ENCODE measurements at regions not wholly inside any gene's neighbourhood (a gene's known extent, or its start where the extent isn't known, plus 50 kb on each side); places are given as distances from the start of the nearest gene placed in this dataset.
A peak's percentile ranks its signal among the peaks of the same experiment; 100 is the strongest.

- no peak overlapping the region for H3K56ac ChIP-seq (replicated peaks; ENCODE audit: insufficient read length, low read depth, low read length)
- no peak overlapping the region for H2BK12ac ChIP-seq (ENCODE audit: low read depth, low read length)
- no peak overlapping the region for H4K5ac ChIP-seq (ENCODE audit: insufficient read length, low read depth, low read length)
- H3K14ac ChIP-seq (ENCODE audit: insufficient read length) = no peak overlapping the region
- no peak overlapping the region for H3K4me2 ChIP-seq (ENCODE audit: insufficient read depth in 1 of 2, low read depth in 2 of 2, low read length in 2 of 2)
- H3K79me2 ChIP-seq (ENCODE audit: control insufficient read depth in 1 of 2, insufficient read depth in 2 of 2, low read length in 2 of 2) = no peaks in the 10 kb centered on the region
- CTCF ChIA-PET (ENCODE audit: partially characterized antibody) = interaction anchor here (0.6 to 2.3 kb wide), 4 partner anchors 11 to 614 kb away, joined by 3 to 6 read pairs (median 4); no protein-coding TSS in a partner anchor
- H3K9me3 ChIP-seq (ENCODE audit: insufficient read depth in 2 of 2, low read depth in 1 of 2, low read length in 1 of 2) = no peaks in the 10 kb centered on the region
- POLR2A ChIA-PET (ENCODE audit: partially characterized antibody) = no interaction called here
- DNase-seq (ENCODE audit: low read depth in 1 of 2, low spot score in 2 of 2) = no peak
- no peak overlapping the region for H2AFZ ChIP-seq (ENCODE audit: low read length)
- FAIRE-seq = no peak
- H3K18ac ChIP-seq (ENCODE audit: extremely low read depth, low read length) = no peak overlapping the region
- no peak overlapping the region for H3K27ac ChIP-seq (ENCODE audit: low read depth, low read length)
- no peak overlapping the region for H2BK120ac ChIP-seq (replicated peaks; ENCODE audit: low read depth, low read length)
- H3K4ac ChIP-seq (replicated peaks; ENCODE audit: insufficient read length, low read depth, low read length) = no peak overlapping the region
- H3K27me3 ChIP-seq (replicated peaks in 1 of 4; ENCODE audit: control insufficient read depth in 3 of 4, extremely low read depth in 1 of 4, insufficient read depth in 3 of 4, low read length in 3 of 4) = 0 out of 7 replicates have a peak, but pooled peaks cover 0 to 2% (median under 1%) of the 10 kb centered on the region in 4 experiments
- no peak overlapping the region; the same call in 1 of the 2 replicates for H4K8ac ChIP-seq (ENCODE audit: extremely low read depth, insufficient read depth, low read length)
- 0 out of 2 replicates have a peak overlapping the region, but pooled peaks have one; percentile 61 for H2BK15ac ChIP-seq (ENCODE audit: low read length)
- H2AK5ac ChIP-seq (ENCODE audit: low read depth, low read length) = no peak overlapping the region
- 97% methylated on average over 19 of the region's 19 CpGs; no CpG with 5 or more reads in 1 of the 2 experiments for WGBS, 2 experiments (ENCODE audit: extremely low coverage in 1 of 2, insufficient coverage in 1 of 2, insufficient read length in 1 of 2, insufficient replicate concordance in 2 of 2, low coverage in 1 of 2, low lambda C conversion rate in 2 of 2, missing lambda C conversion rate in 1 of 2)
- no peak overlapping the region for H2BK20ac ChIP-seq (ENCODE audit: low read length)
- no peaks in the 10 kb centered on the region for H3K36me3 ChIP-seq (ENCODE audit: control insufficient read depth in 2 of 4, insufficient read depth in 4 of 4, low read length in 3 of 4)
- no peak overlapping the region for H2BK5ac ChIP-seq (ENCODE audit: low read depth, low read length)
- no peaks in the 10 kb centered on the region for H4K20me1 ChIP-seq (replicated peaks in 1 of 2; ENCODE audit: control insufficient read depth in 1 of 2, insufficient read depth in 2 of 2, low read length in 2 of 2)
- H3K79me1 ChIP-seq (ENCODE audit: low read depth, low read length) = no peaks in the 10 kb centered on the region
- no peak overlapping the region for H3K9ac ChIP-seq (replicated peaks in 1 of 4; ENCODE audit: extremely low read depth in 1 of 4, low read depth in 3 of 4, low read length in 3 of 4)
- H3K4me1 ChIP-seq (replicated peaks in 1 of 4; ENCODE audit: control insufficient read depth in 3 of 4, insufficient read depth in 4 of 4, low read length in 3 of 4) = no peaks in the 10 kb centered on the region; a peak in 1 of 7 replicates
- no peaks in the 10 kb centered on the region for H3K23me2 ChIP-seq (ENCODE audit: low read depth, low read length)
- H3K23ac ChIP-seq (ENCODE audit: insufficient read length) = no peak overlapping the region
- no peak overlapping the region for H3K4me3 ChIP-seq (ENCODE audit: extremely low read depth in 1 of 4, insufficient read depth in 2 of 4, low read depth in 3 of 4, low read length in 4 of 4)
- H4K91ac ChIP-seq (replicated peaks; ENCODE audit: insufficient read length, low read length) = no peak overlapping the region
- TF ChIP-seq KDM5A (IDR thresholded peaks at IDR 0.05; ENCODE audit: low read length) (no peak), NRF1 (IDR thresholded peaks at IDR 0.05; ENCODE audit: low read depth, low read length) (no peak), MAFK (IDR thresholded peaks at IDR 0.05; ENCODE audit: low read depth, low read length) (no peak), USF2 (IDR thresholded peaks at IDR 0.05; ENCODE audit: low read length) (no peak), SIRT6 (IDR thresholded peaks at IDR 0.05; ENCODE audit: low read length) (no peak), TAF1 (IDR thresholded peaks at IDR 0.05; ENCODE audit: low read depth, low read length) (no peak), ATF2 (IDR thresholded peaks at IDR 0.05; ENCODE audit: low read length) (no peak), HDAC6 (IDR thresholded peaks at IDR 0.05; ENCODE audit: low read depth, low read length) (no peak), RAD21 (IDR thresholded peaks at IDR 0.05 in 1 of 2, conservative IDR thresholded peaks at IDR 0.05 in 1 of 2; ENCODE audit: low read depth in 2 of 2, low read length in 2 of 2) (no peak), KDM4A (IDR thresholded peaks at IDR 0.05; ENCODE audit: low read depth, low read length, severe bottlenecking) (no peak), CREB1 (IDR thresholded peaks at IDR 0.05) (no peak)
Measured at GRCh38 chr2:10965241-10965843, 53.6 kb downstream of the KCNF1 start.

Data from H1 (cell line).